ENCODE measurements at regions not wholly inside any gene's neighbourhood (a gene's known extent, or its start where the extent isn't known, plus 50 kb on each side); places are given as distances from the start of the nearest gene placed in this dataset.

GRCh38 chr12:127025545-127025944 is 1241.4 kb upstream of the TMEM132C start:
- TF ChIP-seq, protein P1, sequence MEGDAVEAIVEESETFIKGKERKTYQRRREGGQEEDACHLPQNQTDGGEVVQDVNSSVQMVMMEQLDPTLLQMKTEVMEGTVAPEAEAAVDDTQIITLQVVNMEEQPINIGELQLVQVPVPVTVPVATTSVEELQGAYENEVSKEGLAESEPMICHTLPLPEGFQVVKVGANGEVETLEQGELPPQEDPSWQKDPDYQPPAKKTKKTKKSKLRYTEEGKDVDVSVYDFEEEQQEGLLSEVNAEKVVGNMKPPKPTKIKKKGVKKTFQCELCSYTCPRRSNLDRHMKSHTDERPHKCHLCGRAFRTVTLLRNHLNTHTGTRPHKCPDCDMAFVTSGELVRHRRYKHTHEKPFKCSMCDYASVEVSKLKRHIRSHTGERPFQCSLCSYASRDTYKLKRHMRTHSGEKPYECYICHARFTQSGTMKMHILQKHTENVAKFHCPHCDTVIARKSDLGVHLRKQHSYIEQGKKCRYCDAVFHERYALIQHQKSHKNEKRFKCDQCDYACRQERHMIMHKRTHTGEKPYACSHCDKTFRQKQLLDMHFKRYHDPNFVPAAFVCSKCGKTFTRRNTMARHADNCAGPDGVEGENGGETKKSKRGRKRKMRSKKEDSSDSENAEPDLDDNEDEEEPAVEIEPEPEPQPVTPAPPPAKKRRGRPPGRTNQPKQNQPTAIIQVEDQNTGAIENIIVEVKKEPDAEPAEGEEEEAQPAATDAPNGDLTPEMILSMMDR (IDR thresholded peaks at IDR 0.05 in 8 of 11, conservative IDR thresholded peaks at IDR 0.05 in 3 of 11): no peak
- TF ChIP-seq POLR2A (IDR thresholded peaks at IDR 0.05) (no peak), POLR2AphosphoS5 (IDR thresholded peaks at IDR 0.05) (no peak)
